Upper lobe of left lung (tissue), 6 donors: ENCODE measurements at regions not wholly inside any gene's neighbourhood (a gene's known extent, or its start where the extent isn't known, plus 50 kb on each side); places are given as distances from the start of the nearest gene placed in this dataset.

Experiments used
- ATAC-seq, 2 donors: fragments of 200-7000 bp; cut with Tn5 transposase; one replicate each; pipeline ENCODE4 v1.9.1; 2022; ENCODE audit warnings: mild to moderate bottlenecking in 2 of 2, moderate library complexity in 2 of 2; ENCODE audit not compliant: low FRiP score in 2 of 2
- DNase-seq, 2 donors: peaks; one replicate each; pipeline ENCODE4 v3.0.0-alpha.2; 2019 to 2020
- H3K27ac ChIP-seq, 4 donors: fragments of 200-600 bp; sonication (generic); one replicate each; pipeline ENCODE4 v1.5.1; 2016 to 2019
- H3K27me3 ChIP-seq, 4 donors: fragments of 200-600 bp; sonication (generic); one replicate each; pipeline ENCODE4 v1.5.1; 2017 to 2019
- H3K36me3 ChIP-seq, 4 donors: fragments of 200-600 bp; sonication (generic); one replicate each; pipeline ENCODE4 v1.5.1; 2016 to 2019
- H3K4me1 ChIP-seq, 4 donors: fragments of 200-600 bp; sonication (generic); one replicate each; pipeline ENCODE4 v1.5.1; 2018 to 2019
- H3K4me3 ChIP-seq, 4 donors: fragments of 200-600 bp; sonication (generic); one replicate each; pipeline ENCODE4 v1.5.1; 2017 to 2019; ENCODE audit warnings: mild to moderate bottlenecking in 2 of 4, moderate library complexity in 1 of 4
- H3K9me3 ChIP-seq, 4 donors: fragments of 200-600 bp; sonication (generic); one replicate each; pipeline ENCODE4 v1.5.1; 2018 to 2019
- EP300 ChIP-seq, 4 donors: sonication (generic); formaldehyde crosslinking; IDR thresholded peaks; one replicate each; pipeline ENCODE4 v1.5.1; 2017; ENCODE audit warnings: antibody characterized with exemption in 4 of 4, control low read depth in 2 of 4
- POLR2A ChIP-seq, 4 donors: fragments of 450-650 bp; IDR thresholded peaks; one replicate each; pipeline ENCODE4 v1.5.1; 2016 to 2017; ENCODE audit warnings: antibody characterized with exemption in 4 of 4, mild to moderate bottlenecking in 2 of 4
- POLR2AphosphoS5 ChIP-seq, 2 donors: sonication (generic); formaldehyde crosslinking; IDR thresholded peaks; one replicate each; pipeline ENCODE4 v1.5.1; 2017; ENCODE audit warnings: antibody characterized with exemption in 2 of 2
- WGBS, 2 donors: methylation state at CpG; one replicate each; pipeline ENCODE4 v1.1.5; 2017 to 2018; 5-methylcytosine and 5-hydroxymethylcytosine counted together
- TF ChIP-seq, protein P1 (sequence below), 6 experiments: fragments of 450-650 bp in 4 of 6; fragments of 200-600 bp in 2 of 6; sonication (generic) in 2 of 6; IDR thresholded peaks; one replicate each; pipeline ENCODE4 v1.5.1; 2016 to 2019; ENCODE audit warnings: antibody characterized with exemption in 6 of 6
- donor health status: DM: no; HTN: no; CAD: no; lungs with moderate emphysema.
- donor health status: DM: no; HTN: yes; CAD: no; lungs with severe emphysema.

DNA sequence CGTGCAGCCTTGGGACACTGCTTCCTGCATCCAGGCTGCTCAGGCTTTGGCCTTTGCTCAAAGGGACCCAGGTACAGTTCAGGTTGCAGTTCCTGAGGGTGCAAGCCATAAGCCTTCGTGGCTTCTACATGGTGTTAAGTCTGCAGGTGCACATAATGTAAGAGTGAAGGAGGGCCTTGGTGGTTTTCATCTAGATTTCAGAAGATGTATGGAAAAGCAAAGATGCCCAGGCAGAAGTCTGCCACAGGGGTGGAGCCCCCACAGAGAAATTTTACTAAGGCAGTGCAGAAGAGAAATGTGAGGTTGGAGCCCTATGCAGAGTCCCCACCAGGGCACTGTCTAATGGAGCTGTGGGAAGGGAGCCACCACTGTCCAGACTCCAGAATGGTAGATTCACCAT is 200.9 kb downstream of the ICE1 start:
- Histone ChIP-seq H3K27me3 (no peaks in the 10 kb centered on the region), H3K36me3 (no peaks in the 10 kb centered on the region), H3K9me3 (peaks cover 0 to 16% (median 11%) of the 10 kb centered on the region in 4 donors), H3K4me1 (no peaks in the 10 kb centered on the region), H3K27ac (no peak overlapping the region), H3K4me3 (no peak overlapping the region)
- ATAC-seq (no peak), DNase-seq (no peak)
- TF ChIP-seq POLR2A (IDR thresholded peaks at IDR 0.05) (no peak), POLR2AphosphoS5 (IDR thresholded peaks at IDR 0.05) (no peak), EP300 (IDR thresholded peaks at IDR 0.05) (no peak)
- TF ChIP-seq, protein P1, sequence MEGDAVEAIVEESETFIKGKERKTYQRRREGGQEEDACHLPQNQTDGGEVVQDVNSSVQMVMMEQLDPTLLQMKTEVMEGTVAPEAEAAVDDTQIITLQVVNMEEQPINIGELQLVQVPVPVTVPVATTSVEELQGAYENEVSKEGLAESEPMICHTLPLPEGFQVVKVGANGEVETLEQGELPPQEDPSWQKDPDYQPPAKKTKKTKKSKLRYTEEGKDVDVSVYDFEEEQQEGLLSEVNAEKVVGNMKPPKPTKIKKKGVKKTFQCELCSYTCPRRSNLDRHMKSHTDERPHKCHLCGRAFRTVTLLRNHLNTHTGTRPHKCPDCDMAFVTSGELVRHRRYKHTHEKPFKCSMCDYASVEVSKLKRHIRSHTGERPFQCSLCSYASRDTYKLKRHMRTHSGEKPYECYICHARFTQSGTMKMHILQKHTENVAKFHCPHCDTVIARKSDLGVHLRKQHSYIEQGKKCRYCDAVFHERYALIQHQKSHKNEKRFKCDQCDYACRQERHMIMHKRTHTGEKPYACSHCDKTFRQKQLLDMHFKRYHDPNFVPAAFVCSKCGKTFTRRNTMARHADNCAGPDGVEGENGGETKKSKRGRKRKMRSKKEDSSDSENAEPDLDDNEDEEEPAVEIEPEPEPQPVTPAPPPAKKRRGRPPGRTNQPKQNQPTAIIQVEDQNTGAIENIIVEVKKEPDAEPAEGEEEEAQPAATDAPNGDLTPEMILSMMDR (IDR thresholded peaks at IDR 0.05), result no peak
- WGBS, 2 donors, result 62 to 72% methylated on average over 2 of the region's 2 CpGs

DNA sequence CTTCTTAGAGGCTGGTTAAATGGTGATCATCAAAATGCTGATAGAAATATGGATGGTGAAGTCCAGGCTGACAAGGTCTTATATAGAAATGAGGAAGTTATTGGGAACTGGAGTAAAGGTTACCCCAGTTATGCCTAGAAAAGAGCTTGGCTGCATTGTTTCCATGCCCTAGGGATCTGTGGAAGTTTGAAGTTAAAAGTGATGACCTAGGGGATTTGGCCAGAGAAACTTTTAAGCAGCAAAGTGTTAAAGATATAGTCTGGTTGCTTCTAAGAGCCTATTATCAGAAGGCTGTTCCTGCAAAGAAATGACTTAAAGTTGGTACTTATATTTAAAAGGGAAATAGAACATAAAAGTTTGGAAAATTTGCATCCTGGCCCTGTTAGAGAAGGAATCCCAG is 200.3 kb downstream of the ICE1 start:
- peaks cover 0 to 16% (median 11%) of the 10 kb centered on the region in 4 donors for H3K9me3 ChIP-seq
- no peak for TF ChIP-seq POLR2A (IDR thresholded peaks at IDR 0.05)
- TF ChIP-seq POLR2AphosphoS5 (IDR thresholded peaks at IDR 0.05), result no peak
- TF ChIP-seq, protein P1 (IDR thresholded peaks at IDR 0.05), result no peak
- TF ChIP-seq EP300 (IDR thresholded peaks at IDR 0.05), result no peak
- DNase-seq, result no peak
- ATAC-seq, result no peak
- no peaks in the 10 kb centered on the region for H3K4me1 ChIP-seq
- H3K36me3 ChIP-seq, result no peaks in the 10 kb centered on the region
- H3K4me3 ChIP-seq, result no peak overlapping the region
- no peaks in the 10 kb centered on the region for H3K27me3 ChIP-seq
- no peak overlapping the region for H3K27ac ChIP-seq

DNA sequence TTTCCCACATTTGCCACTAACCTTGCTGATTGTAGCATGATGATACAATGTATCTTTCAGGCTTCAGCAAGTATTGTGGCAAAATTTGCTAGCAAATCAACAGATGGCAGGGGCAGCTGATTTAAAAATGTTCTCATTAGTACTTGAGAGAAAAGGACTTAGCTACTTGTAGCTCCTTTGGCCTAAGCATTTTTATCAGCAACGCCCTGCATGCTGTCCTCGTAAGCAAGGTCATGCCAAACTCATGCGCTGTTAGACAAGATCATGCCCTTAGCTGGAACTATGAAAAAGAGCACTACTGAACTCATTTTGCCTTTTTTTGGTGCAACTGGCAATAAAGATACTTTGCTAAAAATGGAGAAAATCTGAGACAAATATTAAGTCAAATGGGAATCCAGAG is 197.1 kb downstream of the ICE1 start:
- ATAC-seq, result no peak

DNA sequence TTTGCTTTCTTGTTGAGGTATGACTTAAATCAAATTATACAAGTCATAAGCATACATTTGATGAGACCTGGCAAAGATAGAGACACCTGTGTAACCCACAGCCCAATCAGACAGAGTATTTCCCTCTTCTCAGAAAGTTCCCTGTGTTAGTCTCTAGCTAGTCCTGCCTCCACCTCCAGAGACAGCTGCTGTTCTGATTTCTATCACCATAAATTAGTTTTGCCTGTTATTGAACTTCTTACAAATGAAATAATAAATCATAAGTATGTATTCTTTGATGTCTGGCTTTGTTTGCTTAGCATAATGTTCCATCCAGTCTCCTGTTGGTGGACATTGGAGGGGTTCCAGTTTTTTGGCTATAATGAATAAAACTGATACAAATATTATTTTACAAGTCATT is 194.5 kb downstream of the ICE1 start:
- Histone ChIP-seq H3K9me3 (no peaks in the 10 kb centered on the region), H3K36me3 (no peaks in the 10 kb centered on the region)

More for the DNA sequence above, 197.1 kb downstream of the ICE1 start:
- WGBS, 2 donors, result 92 to 98% methylated on average over 3 of the region's 3 CpGs
- Histone ChIP-seq H3K4me1 (no peaks in the 10 kb centered on the region), H3K27me3 (no peaks in the 10 kb centered on the region), H3K36me3 (no peaks in the 10 kb centered on the region), H3K27ac (no peak overlapping the region), H3K9me3 (peaks cover 0 to 13% (median 10%) of the 10 kb centered on the region in 4 donors), H3K4me3 (no peak overlapping the region)
- TF ChIP-seq POLR2AphosphoS5 (IDR thresholded peaks at IDR 0.05) (no peak), EP300 (IDR thresholded peaks at IDR 0.05) (no peak), POLR2A (IDR thresholded peaks at IDR 0.05) (no peak)
- TF ChIP-seq, protein P1 (IDR thresholded peaks at IDR 0.05), result no peak
- DNase-seq, result no peak

More for the DNA sequence above, 194.5 kb downstream of the ICE1 start:
- Histone ChIP-seq H3K27ac (no peak overlapping the region), H3K27me3 (no peaks in the 10 kb centered on the region), H3K4me3 (no peak overlapping the region), H3K4me1 (no peaks in the 10 kb centered on the region)
- no peak for DNase-seq
- TF ChIP-seq EP300 (IDR thresholded peaks at IDR 0.05), result no peak
- TF ChIP-seq POLR2AphosphoS5 (IDR thresholded peaks at IDR 0.05), result no peak
- TF ChIP-seq, protein P1 (IDR thresholded peaks at IDR 0.05), result no peak
- no peak for TF ChIP-seq POLR2A (IDR thresholded peaks at IDR 0.05)
- ATAC-seq, result no peak
